Ovary (tissue), 3 donors: ENCODE measurements at regions not wholly inside any gene's neighbourhood (a gene's known extent, or its start where the extent isn't known, plus 50 kb on each side); places are given as distances from the start of the nearest gene placed in this dataset.
"Not testable (repeated sequence)": the region's sequence is repeated elsewhere in the genome, so short reads cannot be mapped to it uniquely, and the experiment has no call there.

Experiments used
- CTCF ChIP-seq, 3 donors: fragments of 450-650 bp in 2 of 3; fragments of 200-600 bp in 1 of 3; IDR thresholded peaks; one replicate each; pipeline versions ENCODE4 v1.5.1 to v1.8.0; 2016 to 2022; ENCODE audit warnings: antibody characterized with exemption in 3 of 3, mild to moderate bottlenecking in 1 of 3
- EP300 ChIP-seq: sonication (generic); formaldehyde crosslinking; IDR thresholded peaks from one replicate; pipeline ENCODE4 v1.6.1; 2017; ENCODE audit warnings: antibody characterized with exemption
- POLR2A ChIP-seq: fragments of 450-650 bp; IDR thresholded peaks from one replicate; pipeline ENCODE4 v1.6.1; 2017; ENCODE audit warnings: antibody characterized with exemption, mild to moderate bottlenecking, moderate library complexity
- donor health status: DM: no; HTN: no; CAD: no.

DNA sequence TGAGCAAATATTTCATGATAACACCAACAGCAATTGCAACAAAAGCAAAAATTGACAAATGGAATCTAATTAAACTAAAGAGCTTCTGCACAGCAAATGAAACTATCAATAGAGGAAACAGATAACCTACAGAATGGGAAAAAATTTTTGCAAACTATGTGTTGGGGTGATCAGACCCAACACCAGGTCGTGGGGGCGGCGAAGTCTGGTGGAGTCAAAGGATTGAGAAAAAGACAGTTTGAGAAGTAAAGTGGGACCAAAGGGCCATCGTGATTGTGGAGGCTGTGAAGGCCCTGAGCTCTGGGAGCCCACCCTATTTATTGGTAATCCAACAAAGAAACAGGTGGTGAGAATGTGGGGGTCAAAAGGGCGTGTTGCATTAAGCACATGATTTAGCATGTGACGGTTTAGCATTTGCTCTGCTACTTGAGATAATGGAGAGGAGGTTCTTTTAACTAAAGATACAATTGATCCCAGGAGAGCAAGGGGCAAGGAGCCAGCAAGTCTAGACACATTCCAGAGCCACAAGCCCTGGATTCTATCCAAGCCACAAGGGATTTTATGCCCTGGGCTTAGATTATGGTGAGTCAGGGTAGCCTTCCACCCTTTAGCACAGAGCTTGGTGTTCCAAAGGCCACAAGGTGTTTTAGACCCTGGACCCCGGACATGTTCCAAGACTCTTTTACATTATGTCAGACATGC lies 65.5 kb upstream of the VLDLR start:
- TF ChIP-seq POLR2A; CTCF (IDR thresholded peaks at IDR 0.05); EP300: not testable (repeated sequence)
